ENCODE measurements at regions not wholly inside any gene's neighbourhood (a gene's known extent, or its start where the extent isn't known, plus 50 kb on each side); places are given as distances from the start of the nearest gene placed in this dataset.

GRCh38 chr1:192958350-192958749 is 100.8 kb downstream of the UCHL5 start:
- no peak for TF ChIP-seq HNF4G (IDR thresholded peaks at IDR 0.05)
- TF ChIP-seq RXRA (IDR thresholded peaks at IDR 0.05) = no peak
- TF ChIP-seq HNF4A (conservative IDR thresholded peaks at IDR 0.05) = no peak
- TF ChIP-seq NR2F2 (IDR thresholded peaks at IDR 0.05) = no peak
- no peak for TF ChIP-seq FOXA1 (IDR thresholded peaks at IDR 0.05)
- no peak for TF ChIP-seq ATF3 (IDR thresholded peaks at IDR 0.05)
- TF ChIP-seq TAF1 (conservative IDR thresholded peaks at IDR 0.05) = no peak
- TF ChIP-seq SP1 (IDR thresholded peaks at IDR 0.05) = no peak
- no peak for TF ChIP-seq GABPA (IDR thresholded peaks at IDR 0.05 in 1 of 2, conservative IDR thresholded peaks at IDR 0.05 in 1 of 2)
- no peak for TF ChIP-seq RAD21 (IDR thresholded peaks at IDR 0.05)
- TF ChIP-seq REST (IDR thresholded peaks at IDR 0.05) = no peak
- no peaks in the 10 kb centered on the region for H3K4me1 ChIP-seq (ENCODE audit: control insufficient read depth in 4 of 4, insufficient read depth in 4 of 4, low read length in 3 of 4)

GRCh38 chr1:192958871-192959270 is 100.3 kb downstream of the UCHL5 start:
- Histone ChIP-seq H3K9me3 (ENCODE audit: control insufficient read depth in 4 of 4, low read length in 3 of 4) (no peaks in the 10 kb centered on the region), H3K27ac (ENCODE audit: low read depth in 1 of 2, low read length in 2 of 2) (no peak overlapping the region), H3K9ac (ENCODE audit: low read depth in 1 of 2, low read length in 2 of 2) (no peak overlapping the region), H3K27me3 (ENCODE audit: control insufficient read depth in 4 of 4, insufficient read depth in 4 of 4, low read length in 3 of 4) (no peaks in the 10 kb centered on the region), H3K36me3 (ENCODE audit: control insufficient read depth in 4 of 4, insufficient read depth in 3 of 4, low read depth in 1 of 4, low read length in 3 of 4) (no peaks in the 10 kb centered on the region), H3K4me3 (ENCODE audit: low read depth in 1 of 3, low read length in 3 of 3) (no peak overlapping the region), H3K4me1 (ENCODE audit: control insufficient read depth in 4 of 4, insufficient read depth in 4 of 4, low read length in 3 of 4) (no peaks in the 10 kb centered on the region)
- DNase-seq (ENCODE audit: low spot score) = no peak
- TF ChIP-seq REST (IDR thresholded peaks at IDR 0.05) (no peak), RXRA (IDR thresholded peaks at IDR 0.05) (no peak), NR2F2 (IDR thresholded peaks at IDR 0.05) (no peak), JUND (IDR thresholded peaks at IDR 0.05) (no peak), MAX (IDR thresholded peaks at IDR 0.05) (no peak), ATF3 (IDR thresholded peaks at IDR 0.05) (no peak), YY1 (IDR thresholded peaks at IDR 0.05) (no peak), FOXA2 (IDR thresholded peaks at IDR 0.05) (no peak), FOXA1 (IDR thresholded peaks at IDR 0.05) (no peak), HNF4A (conservative IDR thresholded peaks at IDR 0.05) (no peak), TAF1 (conservative IDR thresholded peaks at IDR 0.05) (no peak), RAD21 (IDR thresholded peaks at IDR 0.05) (no peak)

More at GRCh38 chr1:192958350-192958749, 100.8 kb downstream of the UCHL5 start:
- no peak overlapping the region for H3K9ac ChIP-seq (ENCODE audit: low read depth in 1 of 2, low read length in 2 of 2)
- H3K4me3 ChIP-seq (ENCODE audit: low read depth in 1 of 3, low read length in 3 of 3) = no peak overlapping the region
- H3K27me3 ChIP-seq (ENCODE audit: control insufficient read depth in 4 of 4, insufficient read depth in 4 of 4, low read length in 3 of 4) = no peaks in the 10 kb centered on the region
- DNase-seq (ENCODE audit: low spot score) = no peak
- no peaks in the 10 kb centered on the region for H3K9me3 ChIP-seq (ENCODE audit: control insufficient read depth in 4 of 4, low read length in 3 of 4)
- H3K36me3 ChIP-seq (ENCODE audit: control insufficient read depth in 4 of 4, insufficient read depth in 3 of 4, low read depth in 1 of 4, low read length in 3 of 4) = no peaks in the 10 kb centered on the region
- no peak overlapping the region for H3K27ac ChIP-seq (ENCODE audit: low read depth in 1 of 2, low read length in 2 of 2)
